HG02943 (cell line): ENCODE measurements at regions not wholly inside any gene's neighbourhood (a gene's known extent, or its start where the extent isn't known, plus 50 kb on each side); places are given as distances from the start of the nearest gene placed in this dataset.
"Not testable (repeated sequence)": the region's sequence is repeated elsewhere in the genome, so short reads cannot be mapped to it uniquely, and the experiment has no call there.

Experiments used
- ATAC-seq: cut with Tn5 transposase; IDR thresholded peaks from one replicate; pipeline ENCODE4 v1.9.1; 2021; ENCODE audit warnings: mild to moderate bottlenecking, low read depth, moderate library complexity; ENCODE audit not compliant: unreplicated experiment

GRCh38 chr18:62442391-62442790 is 80.4 kb upstream of the ZCCHC2 start:
- ATAC-seq, result no peak

DNA sequence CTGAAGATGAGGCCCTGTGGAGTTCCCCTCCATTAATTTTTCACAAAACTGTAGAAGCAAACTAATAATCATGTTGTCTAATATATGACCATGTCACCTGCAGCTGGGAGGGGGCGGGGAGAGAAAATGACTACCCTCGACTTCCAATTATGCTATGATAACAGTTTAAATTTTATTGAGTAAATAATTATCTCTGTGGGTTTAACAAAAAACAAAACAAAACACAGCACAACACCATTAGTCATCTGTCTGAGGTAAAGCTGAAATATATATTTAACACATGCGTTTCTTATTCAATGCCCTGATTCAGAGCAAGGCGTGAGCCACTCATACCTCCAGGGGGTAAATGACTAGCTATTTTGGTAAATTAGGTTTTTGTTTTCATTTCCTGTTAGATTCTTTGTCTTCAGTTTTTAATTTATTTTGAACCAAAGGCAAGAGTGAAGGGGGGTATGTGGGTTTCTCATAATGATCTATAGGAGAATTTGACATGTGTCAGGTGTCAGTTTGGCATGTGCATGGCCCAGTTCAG is 77.4 kb upstream of the ZCCHC2 start:
- ATAC-seq, result peak; percentile 49

GRCh38 chr18:62446511-62446910 is 76.3 kb upstream of the ZCCHC2 start:
- ATAC-seq, result no peak

DNA sequence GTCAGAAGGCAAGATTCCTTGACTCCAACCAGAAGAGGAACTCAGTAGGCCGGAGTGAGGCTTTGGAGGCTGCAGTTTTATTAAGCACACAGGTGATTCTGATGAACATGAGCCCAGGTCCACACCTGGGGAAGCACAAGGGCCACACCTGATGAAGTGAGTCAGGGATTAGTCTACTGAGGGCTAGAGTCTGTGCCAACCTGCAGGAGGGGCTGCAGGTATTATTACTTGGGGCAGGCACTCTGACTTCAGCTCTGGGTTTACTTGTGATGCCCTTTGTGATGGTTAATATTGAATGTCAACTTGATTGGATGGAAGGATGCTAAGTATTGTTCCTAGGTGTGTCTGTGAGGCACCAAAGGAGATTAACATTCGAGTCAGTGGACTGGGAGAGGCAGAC is 75.2 kb upstream of the ZCCHC2 start:
- ATAC-seq, result no peak

DNA sequence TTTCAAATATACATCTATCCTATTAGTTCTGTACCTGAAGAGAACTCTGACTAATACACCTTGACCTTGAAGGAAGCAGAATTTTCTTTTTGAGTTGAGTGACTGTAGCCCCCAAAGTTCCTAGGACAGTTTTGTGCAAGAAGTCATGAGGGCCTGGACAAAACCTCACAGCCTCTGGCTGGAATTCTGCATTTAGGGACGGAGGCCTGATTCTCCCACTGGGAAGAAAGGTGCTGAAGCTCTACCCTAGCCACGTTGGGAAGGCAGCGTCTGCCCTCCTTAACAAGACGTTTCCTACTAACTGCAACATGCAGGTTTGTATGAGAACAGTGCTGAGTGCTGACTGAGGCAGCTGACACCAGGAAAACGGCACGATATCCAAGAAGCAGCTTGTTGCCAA is 74.4 kb upstream of the ZCCHC2 start:
- no peak for ATAC-seq

- no peak for ATAC-seq
These were observed 73.2 kb upstream of the ZCCHC2 start for GRCh38 chr18:62449490-62450104.

GRCh38 chr18:62450175-62450545 is 72.7 kb upstream of the ZCCHC2 start:
- no peak for ATAC-seq

DNA sequence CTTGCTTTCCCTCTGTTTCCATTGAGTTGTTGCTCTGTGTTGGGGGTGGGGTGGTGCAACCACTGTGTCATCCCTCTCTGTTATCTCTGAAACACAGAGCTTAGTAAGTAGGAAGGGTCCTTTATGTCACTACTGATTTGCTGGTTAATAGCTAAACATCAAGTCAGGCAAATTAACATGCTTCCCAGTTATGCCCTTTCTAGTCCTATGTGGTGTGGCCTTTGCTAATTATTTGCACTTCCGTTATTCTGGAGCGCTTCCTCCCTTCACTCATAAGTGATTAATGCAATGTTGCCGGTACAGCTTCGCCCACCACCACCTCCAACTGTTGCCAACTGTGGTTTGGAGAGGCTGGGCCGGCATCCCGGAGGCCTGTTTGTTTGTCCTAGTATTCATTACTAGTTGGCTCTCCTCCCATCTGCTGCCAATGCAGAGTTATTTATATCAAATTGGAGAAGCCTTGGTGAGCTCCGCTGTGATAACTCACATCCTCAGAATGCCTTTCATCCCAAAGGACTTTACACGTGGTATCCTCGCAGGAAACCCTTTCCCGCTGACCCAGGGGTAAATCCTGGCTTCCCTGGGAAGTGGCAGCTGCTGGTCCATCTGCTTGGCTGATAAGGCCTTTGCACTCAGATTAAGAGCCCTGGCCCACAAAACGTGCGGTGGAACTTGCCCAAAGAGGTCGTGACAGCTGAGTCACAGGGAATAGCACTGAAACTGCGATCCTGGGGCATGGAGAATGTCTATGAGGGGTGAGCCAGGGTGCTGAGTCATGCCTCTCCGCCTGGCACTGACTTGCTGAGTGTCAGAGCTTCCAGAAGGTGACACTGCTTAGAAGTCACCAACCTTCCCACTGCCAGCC is 72.0 kb upstream of the ZCCHC2 start:
- ATAC-seq, result no peak

DNA sequence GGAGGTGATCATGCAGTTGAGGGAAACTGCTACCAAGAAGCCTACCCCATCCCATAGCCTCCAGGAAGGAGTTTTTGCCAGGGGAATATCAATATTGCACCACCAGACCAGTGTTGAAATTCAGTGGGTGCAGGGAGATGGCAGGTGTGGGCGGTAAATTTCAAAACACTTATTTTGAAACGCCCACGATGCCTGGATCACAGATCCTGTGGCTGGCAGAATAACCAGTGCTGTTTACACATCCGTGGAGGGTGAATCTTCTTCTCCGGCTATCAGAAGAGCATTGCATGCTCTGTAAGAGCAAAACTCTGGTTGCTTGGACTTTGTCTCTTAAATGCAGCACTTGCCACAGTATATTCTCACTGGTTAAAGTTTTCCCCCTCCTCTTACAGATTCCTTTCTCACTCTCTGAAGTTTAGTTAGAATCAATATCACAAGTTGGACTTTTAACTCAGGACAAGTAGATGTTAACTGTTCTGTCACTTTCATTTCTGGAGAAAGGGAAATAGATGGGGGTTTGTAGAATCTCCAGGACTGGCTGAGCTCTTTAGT is 70.5 kb upstream of the ZCCHC2 start:
- no peak for ATAC-seq

DNA sequence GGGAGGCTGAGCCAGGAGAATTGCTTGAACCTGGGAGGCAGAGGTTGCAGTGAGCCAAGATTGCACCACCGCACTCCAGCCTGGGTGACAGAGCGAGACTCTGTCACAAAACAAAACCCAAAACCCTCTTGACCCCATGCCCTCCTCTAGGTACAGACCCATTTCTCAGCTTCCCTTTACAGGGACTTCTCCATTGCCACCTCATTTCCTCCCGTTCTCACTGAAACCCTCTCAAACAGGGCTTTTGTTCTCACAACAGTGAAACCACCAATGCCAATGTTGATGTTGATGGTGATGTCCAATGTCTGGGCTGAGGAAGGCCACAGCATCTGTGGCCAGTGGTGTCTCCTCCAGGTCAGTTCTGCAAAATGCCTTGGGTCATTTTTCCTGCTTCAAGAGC is 69.0 kb upstream of the ZCCHC2 start:
- ATAC-seq, result no peak

GRCh38 chr18:62454527-62454926 is 68.3 kb upstream of the ZCCHC2 start:
- no peak for ATAC-seq

- no peak for ATAC-seq
These were observed 67.6 kb upstream of the ZCCHC2 start for GRCh38 chr18:62455222-62455621.

- ATAC-seq, result no peak
These were observed 64.9 kb upstream of the ZCCHC2 start for GRCh38 chr18:62457877-62458276.

- no peak for ATAC-seq
These were observed 64.5 kb upstream of the ZCCHC2 start for GRCh38 chr18:62458346-62458745.

DNA sequence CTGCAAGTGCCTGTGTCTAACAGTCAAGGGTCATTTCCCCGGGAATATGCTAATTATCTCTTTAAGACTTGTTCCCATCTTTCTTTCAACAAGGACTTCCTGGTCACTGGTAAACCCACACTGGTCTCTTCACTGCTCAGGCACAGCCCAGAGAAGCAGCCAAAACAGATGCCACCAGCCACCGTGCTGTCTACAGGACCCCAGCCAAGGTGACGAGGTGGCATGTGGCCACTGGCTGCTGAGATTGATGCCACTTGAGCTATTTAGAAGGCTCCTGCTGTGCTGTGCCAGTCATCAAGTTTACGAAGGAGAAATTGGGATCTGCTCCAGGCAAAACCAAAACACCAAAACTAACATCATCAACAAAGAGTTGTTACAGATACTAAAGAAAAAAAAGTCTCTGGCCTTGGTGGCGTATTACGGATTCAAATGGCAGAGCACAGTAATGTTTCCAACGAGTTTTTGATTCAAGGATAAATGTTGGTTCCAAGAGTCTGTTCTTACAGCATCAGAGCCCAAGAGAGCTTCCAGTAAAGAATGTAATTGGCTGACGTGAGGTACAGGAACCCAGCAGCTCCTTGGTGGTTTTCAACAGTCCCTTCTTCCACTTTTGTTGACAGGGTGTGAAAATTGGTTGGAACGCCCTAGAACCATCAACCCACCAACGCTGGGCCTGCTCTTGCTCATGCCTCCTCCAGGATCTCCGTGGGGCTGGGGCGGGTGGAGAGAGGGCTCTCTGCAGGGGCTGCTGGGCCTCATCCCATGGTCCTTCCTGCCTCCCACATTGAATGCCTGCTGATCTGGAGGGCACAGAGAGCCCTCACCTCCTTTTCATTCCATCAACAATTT is 63.7 kb upstream of the ZCCHC2 start:
- ATAC-seq, result no peak

GRCh38 chr18:62460851-62461300 is 61.9 kb upstream of the ZCCHC2 start:
- no peak for ATAC-seq

DNA sequence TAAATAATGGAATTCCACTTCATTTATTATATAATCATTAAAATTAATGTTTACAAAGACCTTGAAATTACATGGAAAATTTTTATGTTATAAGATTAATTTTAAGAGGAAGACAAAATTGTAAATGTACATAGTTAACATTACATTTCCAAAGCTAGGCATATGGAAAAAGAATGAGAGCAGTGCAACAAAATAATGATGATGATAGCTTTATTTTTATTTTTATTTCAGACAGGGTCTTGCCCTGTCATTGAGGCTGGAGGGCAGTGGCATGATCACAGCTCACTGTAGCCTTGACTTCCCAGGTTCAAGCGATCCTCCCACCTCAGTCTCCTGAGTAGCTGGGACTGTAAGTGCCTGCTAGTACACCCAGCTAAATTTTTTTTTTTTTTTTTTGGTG is 61.2 kb upstream of the ZCCHC2 start:
- no peak for ATAC-seq

DNA sequence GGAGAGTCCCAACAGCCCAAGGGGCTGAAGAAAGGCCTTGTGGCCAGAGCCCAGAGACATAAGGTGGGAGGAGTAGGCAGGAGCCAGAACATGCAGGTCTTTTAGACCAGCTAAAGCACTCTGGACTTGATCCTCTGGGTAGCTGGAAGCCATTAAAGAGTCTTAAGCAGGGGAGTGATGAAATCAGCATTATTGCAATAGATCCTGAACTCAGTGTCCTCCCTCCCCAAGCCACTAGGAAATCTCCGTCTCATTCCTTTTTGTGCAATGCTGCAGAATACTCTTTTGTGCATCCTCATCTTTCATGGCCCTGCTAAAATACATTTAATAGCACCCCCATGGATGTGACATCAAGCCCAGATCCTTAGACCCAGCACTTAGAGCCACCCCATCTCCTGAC is 58.6 kb upstream of the ZCCHC2 start:
- ATAC-seq, result no peak

DNA sequence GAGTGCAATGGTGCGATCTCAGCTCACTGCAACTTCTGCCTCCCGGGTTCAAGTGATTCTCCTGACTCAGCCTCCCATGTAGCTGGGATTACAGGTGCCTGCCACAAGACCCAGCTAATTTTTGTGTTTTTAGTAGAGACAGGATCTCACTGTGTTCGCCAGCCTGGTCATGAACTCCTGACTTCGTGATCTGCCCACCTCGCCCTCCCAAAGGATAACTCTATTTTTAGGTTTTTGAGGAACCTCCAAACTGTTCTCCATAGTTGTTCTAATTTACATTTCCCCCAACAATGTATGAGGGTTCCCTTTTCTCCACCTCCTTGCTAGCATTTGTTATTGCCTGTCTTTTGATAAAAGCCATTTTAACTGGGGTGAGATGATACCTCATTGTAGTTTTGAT is 53.7 kb upstream of the ZCCHC2 start:
- ATAC-seq, result not testable (repeated sequence)
